ENCODE measurements at regions not wholly inside any gene's neighbourhood (a gene's known extent, or its start where the extent isn't known, plus 50 kb on each side); places are given as distances from the start of the nearest gene placed in this dataset.
"Not testable (repeated sequence)": the region's sequence is repeated elsewhere in the genome, so short reads cannot be mapped to it uniquely, and the experiment has no call there.

DNA sequence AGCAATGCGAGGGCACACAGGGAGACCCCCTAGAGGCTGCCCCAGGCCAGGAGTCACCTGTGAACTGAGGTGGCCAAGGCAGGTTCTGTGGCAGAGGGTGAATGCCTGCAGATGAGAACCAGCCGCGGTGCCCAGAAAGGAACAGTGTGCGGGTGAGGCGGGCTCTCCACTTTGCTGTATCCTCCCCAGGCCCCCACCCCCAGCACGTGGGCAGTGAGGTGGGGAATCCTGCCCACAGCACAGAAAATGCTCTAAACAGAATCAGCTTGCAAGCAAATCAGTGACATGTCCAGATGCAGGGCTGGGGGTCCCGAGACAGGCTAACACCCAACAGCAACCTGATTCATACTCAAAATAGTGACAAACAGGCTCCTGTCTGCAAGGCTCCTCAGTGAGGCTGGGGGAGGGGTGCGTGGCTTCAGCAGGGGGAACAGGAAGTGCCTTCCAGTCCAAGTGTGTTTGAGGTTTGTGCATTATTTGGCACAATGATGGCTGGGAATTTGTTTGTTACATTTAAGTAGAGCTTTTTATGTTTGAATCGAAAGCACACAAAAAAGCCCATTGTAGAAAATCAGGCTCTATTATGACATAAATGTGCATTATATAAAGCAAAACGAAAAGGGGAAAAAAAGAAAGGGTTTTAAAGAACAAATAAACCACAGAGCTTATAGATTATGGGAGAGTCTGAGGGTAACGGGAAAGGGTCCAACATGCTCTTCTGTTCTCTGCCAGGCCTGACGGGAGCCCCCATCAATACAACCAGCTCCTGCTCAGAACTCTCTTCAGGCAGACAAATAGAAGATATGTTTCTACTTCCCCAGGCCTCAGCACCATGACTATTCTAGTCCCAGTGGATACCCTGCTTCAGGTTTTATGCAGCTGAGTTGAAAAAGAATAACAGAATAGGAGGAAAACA is 201.3 kb downstream of the HSD17B3 start:
- H3K36me3 ChIP-seq (ENCODE audit: control insufficient read depth in 2 of 2, extremely low read depth in 1 of 2, insufficient read depth in 2 of 2, low read length in 2 of 2) = no peaks in the 10 kb centered on the region
- no peaks in the 10 kb centered on the region for H3K9me3 ChIP-seq (ENCODE audit: control insufficient read depth, low read depth, low read length)
- dilution Hi-C loops (cut with MboI; ENCODE audit: extremely low pct_ligation_motif_present, low sequenced_read_pairs) = no loop called here
- no peaks in the 10 kb centered on the region for H3K9me1 ChIP-seq (ENCODE audit: control insufficient read depth, extremely low read depth, insufficient read depth, low read length)
- H2AFZ ChIP-seq (ENCODE audit: control insufficient read depth, low read length) = no peak overlapping the region
- no peak for FAIRE-seq
- H3K9ac ChIP-seq (ENCODE audit: control insufficient read depth, extremely low read depth, insufficient read depth, low read length) = no peak overlapping the region
- no peak for TF ChIP-seq EZH2 (IDR thresholded peaks at IDR 0.05; ENCODE audit: low read length)
- TF ChIP-seq, protein P1, sequence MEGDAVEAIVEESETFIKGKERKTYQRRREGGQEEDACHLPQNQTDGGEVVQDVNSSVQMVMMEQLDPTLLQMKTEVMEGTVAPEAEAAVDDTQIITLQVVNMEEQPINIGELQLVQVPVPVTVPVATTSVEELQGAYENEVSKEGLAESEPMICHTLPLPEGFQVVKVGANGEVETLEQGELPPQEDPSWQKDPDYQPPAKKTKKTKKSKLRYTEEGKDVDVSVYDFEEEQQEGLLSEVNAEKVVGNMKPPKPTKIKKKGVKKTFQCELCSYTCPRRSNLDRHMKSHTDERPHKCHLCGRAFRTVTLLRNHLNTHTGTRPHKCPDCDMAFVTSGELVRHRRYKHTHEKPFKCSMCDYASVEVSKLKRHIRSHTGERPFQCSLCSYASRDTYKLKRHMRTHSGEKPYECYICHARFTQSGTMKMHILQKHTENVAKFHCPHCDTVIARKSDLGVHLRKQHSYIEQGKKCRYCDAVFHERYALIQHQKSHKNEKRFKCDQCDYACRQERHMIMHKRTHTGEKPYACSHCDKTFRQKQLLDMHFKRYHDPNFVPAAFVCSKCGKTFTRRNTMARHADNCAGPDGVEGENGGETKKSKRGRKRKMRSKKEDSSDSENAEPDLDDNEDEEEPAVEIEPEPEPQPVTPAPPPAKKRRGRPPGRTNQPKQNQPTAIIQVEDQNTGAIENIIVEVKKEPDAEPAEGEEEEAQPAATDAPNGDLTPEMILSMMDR (optimal IDR thresholded peaks at IDR 0.05 in 1 of 3, IDR thresholded peaks at IDR 0.05 in 1 of 3, conservative IDR thresholded peaks at IDR 0.05 in 1 of 3; ENCODE audit: extremely low read depth in 1 of 3, insufficient read depth in 2 of 3, low read length in 3 of 3) = no peak
- no peak overlapping the region for H3K4me2 ChIP-seq (ENCODE audit: control insufficient read depth, extremely low read depth, insufficient read depth, low read depth, low read length)
- H3K27me3 ChIP-seq (ENCODE audit: control insufficient read depth, extremely low read depth, insufficient read depth, low read length) = no peaks in the 10 kb centered on the region
- H3K4me3 ChIP-seq (ENCODE audit: control insufficient read depth in 2 of 3, extremely low read depth in 1 of 3, insufficient read depth in 2 of 3, low read depth in 1 of 3, low read length in 3 of 3) = no peak overlapping the region
- DNase-seq (ENCODE audit: low read depth, low spot score) = no peak
- no peaks in the 10 kb centered on the region for H3K4me1 ChIP-seq (ENCODE audit: control insufficient read depth, extremely low read depth, insufficient read depth, low read length)
- H3K79me2 ChIP-seq (ENCODE audit: control insufficient read depth, insufficient read depth, low read length) = no peaks in the 10 kb centered on the region
- no peak overlapping the region for H3K27ac ChIP-seq (ENCODE audit: control insufficient read depth, insufficient read depth, low read length)
- H4K20me1 ChIP-seq (ENCODE audit: control insufficient read depth, extremely low read depth, insufficient read depth, low read length) = no peaks in the 10 kb centered on the region

DNA sequence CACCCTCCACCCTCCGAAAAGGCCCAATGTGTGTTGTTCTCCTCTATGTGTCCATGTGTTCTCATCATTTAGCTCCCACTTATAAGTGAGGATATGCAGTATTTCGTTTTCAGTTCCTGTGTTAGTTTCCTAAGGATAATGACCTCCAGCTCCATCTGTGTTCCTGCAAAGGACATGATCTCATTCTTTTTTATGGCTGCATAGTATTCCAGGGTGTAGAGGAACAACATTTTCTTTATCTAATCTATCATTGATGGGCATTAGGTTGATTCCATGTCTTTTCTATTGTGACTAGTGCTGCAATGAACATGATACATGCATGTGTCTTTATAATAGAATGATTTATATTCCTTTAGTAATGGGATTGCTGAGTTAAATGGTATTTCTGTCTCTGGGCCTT is 211.3 kb downstream of the HSD17B3 start:
- H2AFZ ChIP-seq (ENCODE audit: control insufficient read depth, low read length); DNase-seq (ENCODE audit: low read depth, low spot score); H3K36me3 ChIP-seq (ENCODE audit: control insufficient read depth in 2 of 2, extremely low read depth in 1 of 2, insufficient read depth in 2 of 2, low read length in 2 of 2); H3K4me1 ChIP-seq (ENCODE audit: control insufficient read depth, extremely low read depth, insufficient read depth, low read length); FAIRE-seq; dilution Hi-C loops (cut with MboI; ENCODE audit: extremely low pct_ligation_motif_present, low sequenced_read_pairs); H3K9me3 ChIP-seq (ENCODE audit: control insufficient read depth, low read depth, low read length); H3K27ac ChIP-seq (ENCODE audit: control insufficient read depth, insufficient read depth, low read length); H3K4me3 ChIP-seq (ENCODE audit: control insufficient read depth in 2 of 3, extremely low read depth in 1 of 3, insufficient read depth in 2 of 3, low read depth in 1 of 3, low read length in 3 of 3); H3K9me1 ChIP-seq (ENCODE audit: control insufficient read depth, extremely low read depth, insufficient read depth, low read length); H3K79me2 ChIP-seq (ENCODE audit: control insufficient read depth, insufficient read depth, low read length); H3K4me2 ChIP-seq (ENCODE audit: control insufficient read depth, extremely low read depth, insufficient read depth, low read depth, low read length); H4K20me1 ChIP-seq (ENCODE audit: control insufficient read depth, extremely low read depth, insufficient read depth, low read length); H3K9ac ChIP-seq (ENCODE audit: control insufficient read depth, extremely low read depth, insufficient read depth, low read length): not testable (repeated sequence)
- peaks cover 21% of the 10 kb centered on the region for H3K27me3 ChIP-seq (ENCODE audit: control insufficient read depth, extremely low read depth, insufficient read depth, low read length)

Measured in keratinocyte (primary cell).